ENCODE measurements at regions not wholly inside any gene's neighbourhood (a gene's known extent, or its start where the extent isn't known, plus 50 kb on each side); places are given as distances from the start of the nearest gene placed in this dataset.

GRCh38 chr5:164357395-164358033 lies 852.1 kb downstream of the MAT2B start:
- TF ChIP-seq CTCF (IDR thresholded peaks at IDR 0.05 in 4 of 5, conservative IDR thresholded peaks at IDR 0.05 in 1 of 5) = no peak
- no peak for TF ChIP-seq POLR2A (IDR thresholded peaks at IDR 0.05)

All from gastrocnemius medialis (tissue), 4 donors.